22Rv1 (cell line): ENCODE measurements at regions not wholly inside any gene's neighbourhood (a gene's known extent, or its start where the extent isn't known, plus 50 kb on each side); places are given as distances from the start of the nearest gene placed in this dataset.

Experiments
- ZFX ChIP-seq: fragments of 450-650 bp; IDR thresholded peaks from 2 replicates; pipeline ENCODE4 v1.6.1; 2017; ENCODE audit warnings: antibody characterized with exemption, borderline replicate concordance
- TF ChIP-seq, protein P1 (sequence below): fragments of 450-650 bp; IDR thresholded peaks from 2 replicates; pipeline ENCODE4 v1.5.1; 2017; ENCODE audit warnings: mild to moderate bottlenecking

DNA sequence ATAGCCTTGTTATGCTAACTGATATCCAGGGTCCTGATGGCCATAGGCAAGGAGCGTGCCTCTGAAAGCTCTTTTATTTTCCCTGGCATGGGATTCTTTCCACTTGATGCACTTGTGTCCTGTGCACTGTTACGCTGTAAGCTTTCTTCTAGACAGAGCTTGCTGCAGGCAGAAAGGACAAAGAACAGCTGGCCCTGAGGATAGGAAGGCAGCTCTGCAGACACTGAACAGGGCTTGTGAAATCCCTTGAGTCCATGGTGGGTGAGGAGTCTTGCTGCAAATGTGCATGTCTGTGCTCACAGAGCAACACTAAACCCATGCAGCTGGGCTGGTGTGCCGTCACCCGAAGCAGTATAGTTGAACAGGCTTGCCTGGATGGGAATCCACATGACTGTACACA lies 126.6 kb downstream of the AKAP11 start:
- TF ChIP-seq, protein P1, sequence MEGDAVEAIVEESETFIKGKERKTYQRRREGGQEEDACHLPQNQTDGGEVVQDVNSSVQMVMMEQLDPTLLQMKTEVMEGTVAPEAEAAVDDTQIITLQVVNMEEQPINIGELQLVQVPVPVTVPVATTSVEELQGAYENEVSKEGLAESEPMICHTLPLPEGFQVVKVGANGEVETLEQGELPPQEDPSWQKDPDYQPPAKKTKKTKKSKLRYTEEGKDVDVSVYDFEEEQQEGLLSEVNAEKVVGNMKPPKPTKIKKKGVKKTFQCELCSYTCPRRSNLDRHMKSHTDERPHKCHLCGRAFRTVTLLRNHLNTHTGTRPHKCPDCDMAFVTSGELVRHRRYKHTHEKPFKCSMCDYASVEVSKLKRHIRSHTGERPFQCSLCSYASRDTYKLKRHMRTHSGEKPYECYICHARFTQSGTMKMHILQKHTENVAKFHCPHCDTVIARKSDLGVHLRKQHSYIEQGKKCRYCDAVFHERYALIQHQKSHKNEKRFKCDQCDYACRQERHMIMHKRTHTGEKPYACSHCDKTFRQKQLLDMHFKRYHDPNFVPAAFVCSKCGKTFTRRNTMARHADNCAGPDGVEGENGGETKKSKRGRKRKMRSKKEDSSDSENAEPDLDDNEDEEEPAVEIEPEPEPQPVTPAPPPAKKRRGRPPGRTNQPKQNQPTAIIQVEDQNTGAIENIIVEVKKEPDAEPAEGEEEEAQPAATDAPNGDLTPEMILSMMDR, result no peak
- no peak for TF ChIP-seq ZFX
